ENCODE measurements at regions not wholly inside any gene's neighbourhood (a gene's known extent, or its start where the extent isn't known, plus 50 kb on each side); places are given as distances from the start of the nearest gene placed in this dataset.

GRCh38 chr9:75235632-75236031 lies 147.3 kb downstream of the OSTF1 start:
- Histone ChIP-seq H4K8ac (ENCODE audit: low read depth in 2 of 2, low read length in 2 of 2) (no peak overlapping the region), H3K4me1 (ENCODE audit: control insufficient read depth, insufficient read depth, low read length) (no peaks in the 10 kb centered on the region), H3K14ac (replicated peaks; ENCODE audit: low read depth, low read length) (no peak overlapping the region), H2BK5ac (ENCODE audit: low read depth, low read length, poor library complexity, severe bottlenecking) (no peak overlapping the region), H3K4ac (ENCODE audit: low read depth, low read length) (no peak overlapping the region), H3K18ac (ENCODE audit: low read depth, low read length) (no peak overlapping the region), H2BK20ac (ENCODE audit: low read depth, low read length) (no peak overlapping the region), H2AK9ac (replicated peaks; ENCODE audit: low read depth, low read length, poor library complexity) (no peak overlapping the region), H2AK5ac (ENCODE audit: low read depth, low read length) (no peak overlapping the region), H4K20me1 (ENCODE audit: insufficient read depth, low read length) (no peaks in the 10 kb centered on the region), H2AFZ (replicated peaks; ENCODE audit: low read length, poor library complexity) (no peak overlapping the region), H2BK120ac (ENCODE audit: low read depth, low read length) (no peak overlapping the region), H3K23ac (ENCODE audit: low read depth, low read length) (no peak overlapping the region), H3K4me3 (ENCODE audit: insufficient read depth, low read depth, low read length) (no peak overlapping the region), H3K56ac (ENCODE audit: extremely low read depth, insufficient read depth, low read length) (no peak overlapping the region), H3K27ac (ENCODE audit: insufficient read depth, low read length) (no peak overlapping the region), H4K91ac (ENCODE audit: insufficient read depth, low read depth, low read length) (no peak overlapping the region), H3K79me1 (ENCODE audit: low read depth in 1 of 2, low read length in 2 of 2) (no peaks in the 10 kb centered on the region), H3K9ac (ENCODE audit: low read depth, low read length) (no peak overlapping the region), H3K9me3 (ENCODE audit: control insufficient read depth, insufficient read depth, low read length) (no peaks in the 10 kb centered on the region), H3K36me3 (ENCODE audit: control insufficient read depth, insufficient read depth, low read length) (no peaks in the 10 kb centered on the region), H3K27me3 (ENCODE audit: control insufficient read depth, insufficient read depth, low read length) (no peaks in the 10 kb centered on the region), H3K4me2 (ENCODE audit: low read depth, low read length) (no peak overlapping the region), H2BK15ac (ENCODE audit: low read depth, low read length) (no peak overlapping the region), H3K9me1 (ENCODE audit: insufficient read depth, low read length) (no peaks in the 10 kb centered on the region), H4K5ac (ENCODE audit: low read depth, low read length) (no peak overlapping the region)
- ATAC-seq (ENCODE audit: low read depth) (no peak), DNase-seq (no peak)
- WGBS, 2 experiments (ENCODE audit: extremely low coverage in 2 of 2, insufficient read length in 1 of 2): no CpG with 5 or more reads among the region's 2 CpGs
- in situ Hi-C loops (cut with MboI; ENCODE audit: low sequenced_read_pairs) (no loop called here), intact Hi-C loops (cut with micrococcal nuclease) (loop anchor here (5.0 kb wide), 1 partner anchor 148 kb away; the partner anchor contains the start of genes NMRK1 and OSTF1), dilution Hi-C loops (cut with HindIII; ENCODE audit: low sequenced_read_pairs, unreplicated experiment) (no loop called here)
- TF ChIP-seq BHLHE40 (IDR thresholded peaks at IDR 0.05; ENCODE audit: low read depth, low read length) (no peak), NFE2L2 (IDR thresholded peaks at IDR 0.05; ENCODE audit: low read depth, low read length) (peak; percentile 57; the same call in 1 of the 2 replicates)
- BruUV-seq (replicated peaks): no TSS peak
- CTCF ChIA-PET: no interaction called here
- POLR2A ChIA-PET (ENCODE audit: unreplicated experiment): no interaction called here
